ENCODE measurements at regions not wholly inside any gene's neighbourhood (a gene's known extent, or its start where the extent isn't known, plus 50 kb on each side); places are given as distances from the start of the nearest gene placed in this dataset.

GRCh38 chr2:60299179-60299578, 254.3 kb downstream of the BCL11A start:
- H3K4me3 ChIP-seq (ENCODE audit: low read depth in 1 of 2, low read length in 2 of 2), result no peak overlapping the region
- no peak overlapping the region for H3K27ac ChIP-seq (ENCODE audit: low read length)
- H4K20me1 ChIP-seq (ENCODE audit: insufficient read depth, low read length), result no peaks in the 10 kb centered on the region
- H3K4me2 ChIP-seq (ENCODE audit: insufficient read depth, low read length), result no peak overlapping the region
- TF ChIP-seq, protein P1, sequence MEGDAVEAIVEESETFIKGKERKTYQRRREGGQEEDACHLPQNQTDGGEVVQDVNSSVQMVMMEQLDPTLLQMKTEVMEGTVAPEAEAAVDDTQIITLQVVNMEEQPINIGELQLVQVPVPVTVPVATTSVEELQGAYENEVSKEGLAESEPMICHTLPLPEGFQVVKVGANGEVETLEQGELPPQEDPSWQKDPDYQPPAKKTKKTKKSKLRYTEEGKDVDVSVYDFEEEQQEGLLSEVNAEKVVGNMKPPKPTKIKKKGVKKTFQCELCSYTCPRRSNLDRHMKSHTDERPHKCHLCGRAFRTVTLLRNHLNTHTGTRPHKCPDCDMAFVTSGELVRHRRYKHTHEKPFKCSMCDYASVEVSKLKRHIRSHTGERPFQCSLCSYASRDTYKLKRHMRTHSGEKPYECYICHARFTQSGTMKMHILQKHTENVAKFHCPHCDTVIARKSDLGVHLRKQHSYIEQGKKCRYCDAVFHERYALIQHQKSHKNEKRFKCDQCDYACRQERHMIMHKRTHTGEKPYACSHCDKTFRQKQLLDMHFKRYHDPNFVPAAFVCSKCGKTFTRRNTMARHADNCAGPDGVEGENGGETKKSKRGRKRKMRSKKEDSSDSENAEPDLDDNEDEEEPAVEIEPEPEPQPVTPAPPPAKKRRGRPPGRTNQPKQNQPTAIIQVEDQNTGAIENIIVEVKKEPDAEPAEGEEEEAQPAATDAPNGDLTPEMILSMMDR (IDR thresholded peaks at IDR 0.05; ENCODE audit: borderline replicate concordance, extremely low read depth, low read length, poor library complexity, severe bottlenecking), result no peak
- TF ChIP-seq EZH2 (IDR thresholded peaks at IDR 0.05; ENCODE audit: borderline replicate concordance, low read depth, low read length, severe bottlenecking), result no peak
- no peaks in the 10 kb centered on the region for H3K36me3 ChIP-seq (ENCODE audit: insufficient read depth, low read length)
- H2AFZ ChIP-seq (ENCODE audit: low read depth, low read length), result no peak overlapping the region
- H3K79me2 ChIP-seq (ENCODE audit: insufficient read depth, low read length), result no peaks in the 10 kb centered on the region
- H3K27me3 ChIP-seq (ENCODE audit: insufficient read depth, low read length, poor library complexity), result no peaks in the 10 kb centered on the region
- no peaks in the 10 kb centered on the region for H3K9me3 ChIP-seq (ENCODE audit: insufficient read depth, low read length, severe bottlenecking)
- DNase-seq (no peak), ATAC-seq (ENCODE audit: insufficient read depth, low read depth) (no peak)
- H3K9ac ChIP-seq (ENCODE audit: low read depth, low read length), result no peak overlapping the region
- peaks cover 5% of the 10 kb centered on the region; the same call in 1 of the 2 replicates for H3K4me1 ChIP-seq (ENCODE audit: insufficient read depth, low read length)

DNA sequence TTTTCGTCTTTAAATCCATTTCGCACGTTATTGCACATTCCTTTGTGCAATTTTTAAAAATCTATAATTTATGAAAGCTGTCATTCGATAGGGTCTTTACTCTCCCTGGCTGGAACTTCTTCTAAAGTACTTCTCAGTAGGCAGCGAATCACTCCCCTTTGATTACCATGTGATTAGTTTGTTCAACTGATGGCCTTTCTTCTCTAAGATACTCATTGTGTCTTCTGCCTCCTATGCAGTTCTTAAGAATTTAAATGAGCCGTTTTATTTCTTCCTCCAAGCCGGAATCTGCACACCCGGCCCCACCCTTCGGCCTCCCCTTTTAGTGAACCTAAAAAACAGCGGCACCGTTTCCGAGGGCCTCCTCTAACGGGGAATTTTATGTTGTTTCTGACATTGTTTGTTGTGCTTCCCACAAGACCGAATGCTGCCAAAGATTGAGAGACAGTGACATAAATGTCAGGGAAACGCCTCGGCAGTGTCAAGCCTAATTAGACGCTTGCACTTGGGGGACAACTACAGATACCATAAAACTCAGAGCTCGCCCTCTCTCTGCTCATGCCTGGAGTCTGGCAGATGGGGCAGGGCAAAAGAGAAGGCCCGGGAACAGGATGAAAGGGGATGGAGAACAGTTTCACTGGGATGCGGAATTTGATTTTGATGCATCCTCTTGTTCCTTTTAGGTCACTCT, 255.3 kb downstream of the BCL11A start:
- no peaks in the 10 kb centered on the region for H3K79me2 ChIP-seq (ENCODE audit: insufficient read depth, low read length)
- H4K20me1 ChIP-seq (ENCODE audit: insufficient read depth, low read length), result no peaks in the 10 kb centered on the region
- no peak overlapping the region for H3K4me3 ChIP-seq (ENCODE audit: low read depth in 1 of 2, low read length in 2 of 2)
- no peaks in the 10 kb centered on the region for H3K9me3 ChIP-seq (ENCODE audit: insufficient read depth, low read length, severe bottlenecking)
- no peaks in the 10 kb centered on the region for H3K27me3 ChIP-seq (ENCODE audit: insufficient read depth, low read length, poor library complexity)
- TF ChIP-seq EZH2 (IDR thresholded peaks at IDR 0.05; ENCODE audit: borderline replicate concordance, low read depth, low read length, severe bottlenecking), result no peak
- TF ChIP-seq, protein P1 (IDR thresholded peaks at IDR 0.05; ENCODE audit: borderline replicate concordance, extremely low read depth, low read length, poor library complexity, severe bottlenecking), result no peak
- no peak overlapping the region for H3K9ac ChIP-seq (ENCODE audit: low read depth, low read length)
- H2AFZ ChIP-seq (ENCODE audit: low read depth, low read length), result no peak overlapping the region
- ATAC-seq (ENCODE audit: insufficient read depth, low read depth), result no peak
- H3K4me1 ChIP-seq (ENCODE audit: insufficient read depth, low read length), result peaks cover 4% of the 10 kb centered on the region; the same call in 1 of the 2 replicates
- no peak overlapping the region for H3K27ac ChIP-seq (ENCODE audit: low read length)
- H3K4me2 ChIP-seq (ENCODE audit: insufficient read depth, low read length), result no peak overlapping the region
- DNase-seq, result no peak
- H3K36me3 ChIP-seq (ENCODE audit: insufficient read depth, low read length), result no peaks in the 10 kb centered on the region

GRCh38 chr2:60297296-60298005, 256.0 kb downstream of the BCL11A start:
- Histone ChIP-seq H4K20me1 (ENCODE audit: insufficient read depth, low read length) (no peaks in the 10 kb centered on the region), H3K9me3 (ENCODE audit: insufficient read depth, low read length, severe bottlenecking) (no peaks in the 10 kb centered on the region), H3K27ac (ENCODE audit: low read length) (no peak overlapping the region), H3K9ac (ENCODE audit: low read depth, low read length) (no peak overlapping the region), H3K79me2 (ENCODE audit: insufficient read depth, low read length) (no peaks in the 10 kb centered on the region), H3K27me3 (ENCODE audit: insufficient read depth, low read length, poor library complexity) (no peaks in the 10 kb centered on the region), H3K4me1 (ENCODE audit: insufficient read depth, low read length) (no peaks in the 10 kb centered on the region), H3K36me3 (ENCODE audit: insufficient read depth, low read length) (no peaks in the 10 kb centered on the region), H3K4me3 (ENCODE audit: low read depth in 1 of 2, low read length in 2 of 2) (no peak overlapping the region), H3K4me2 (ENCODE audit: insufficient read depth, low read length) (no peak overlapping the region), H2AFZ (ENCODE audit: low read depth, low read length) (no peak overlapping the region)
- DNase-seq (no peak), ATAC-seq (ENCODE audit: insufficient read depth, low read depth) (no peak; the same call in 2 of the 3 replicates)
- TF ChIP-seq EZH2 (IDR thresholded peaks at IDR 0.05; ENCODE audit: borderline replicate concordance, low read depth, low read length, severe bottlenecking), result no peak
- TF ChIP-seq, protein P1 (IDR thresholded peaks at IDR 0.05; ENCODE audit: borderline replicate concordance, extremely low read depth, low read length, poor library complexity, severe bottlenecking), result no peak
